T-helper 1 cell treated with Interleukin-12 subunit alpha and Interleukin-12 subunit beta and Interleukin-4 antibody, amounts not matched to agents 30 μg/mL and 1 μg/mL, for 36 hours (primary cell): ENCODE measurements at regions not wholly inside any gene's neighbourhood (a gene's known extent, or its start where the extent isn't known, plus 50 kb on each side); places are given as distances from the start of the nearest gene placed in this dataset.

Experiments
- H3K27ac Mint-ChIP-seq: one replicate; pipeline ENCODE4 v1.8.0; 2021; ENCODE audit warnings: mild to moderate bottlenecking, mixed read lengths
- H3K27me3 Mint-ChIP-seq: one replicate; pipeline ENCODE4 v1.8.0; 2021; ENCODE audit warnings: low read depth, mixed read lengths
- H3K36me3 Mint-ChIP-seq: one replicate; pipeline ENCODE4 v1.8.0; 2021; ENCODE audit warnings: low read depth, mixed read lengths
- H3K4me1 Mint-ChIP-seq: one replicate; pipeline ENCODE4 v1.8.0; 2021; ENCODE audit warnings: low read depth, mixed read lengths
- H3K4me3 Mint-ChIP-seq: one replicate; pipeline ENCODE4 v1.8.0; 2021; ENCODE audit warnings: mild to moderate bottlenecking, moderate library complexity, mixed read lengths
- H3K9me3 Mint-ChIP-seq: one replicate; pipeline ENCODE4 v1.8.0; 2021; ENCODE audit warnings: mixed read lengths

DNA sequence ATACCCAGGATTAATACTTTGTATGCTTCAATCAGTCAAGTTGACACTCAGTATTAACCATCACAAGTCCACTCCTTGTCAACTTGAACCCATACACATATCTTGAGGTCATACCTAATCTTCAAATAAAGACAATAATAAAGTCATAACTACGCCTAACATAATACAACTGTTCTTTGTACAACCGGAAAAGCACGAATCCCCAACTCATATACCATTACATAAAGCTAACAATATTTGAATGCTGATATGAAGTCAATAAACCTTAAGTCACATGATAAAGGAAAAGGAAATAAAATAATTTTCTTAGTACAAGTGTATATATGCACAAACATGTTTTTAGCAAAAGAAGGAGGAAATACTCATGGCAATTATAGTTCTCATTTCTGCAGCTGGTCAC lies 770.6 kb upstream of the GYPC start:
- Mint-ChIP-seq H3K27ac (no peak overlapping the region), H3K4me1 (no peaks in the 10 kb centered on the region), H3K27me3 (no peaks in the 10 kb centered on the region), H3K36me3 (no peaks in the 10 kb centered on the region), H3K9me3 (peaks cover 24% of the 10 kb centered on the region), H3K4me3 (no peak overlapping the region)

DNA sequence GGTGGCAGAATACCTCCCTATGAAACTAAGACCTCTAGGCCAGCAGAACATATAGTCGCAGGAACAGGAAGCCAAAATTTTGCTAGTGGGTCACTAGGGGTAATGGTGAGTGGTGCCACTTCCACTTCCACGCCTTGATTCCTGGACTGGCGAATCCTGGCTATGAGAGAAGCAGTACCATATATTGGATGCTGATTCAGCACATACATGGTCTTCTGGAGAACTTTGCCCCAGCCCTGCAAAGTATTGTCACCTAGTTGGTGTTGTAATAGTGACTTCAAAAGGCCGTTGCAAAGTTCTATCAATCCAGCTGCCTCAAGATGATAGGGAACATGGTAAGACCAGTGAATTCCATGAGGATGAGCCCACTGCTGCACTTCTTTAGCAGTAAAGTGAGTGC lies 769.8 kb upstream of the GYPC start:
- no peaks in the 10 kb centered on the region for H3K27me3 Mint-ChIP-seq
- no peaks in the 10 kb centered on the region for H3K4me1 Mint-ChIP-seq
- no peak overlapping the region for H3K27ac Mint-ChIP-seq
- H3K36me3 Mint-ChIP-seq: no peaks in the 10 kb centered on the region
- no peak overlapping the region for H3K4me3 Mint-ChIP-seq
- H3K9me3 Mint-ChIP-seq: peaks cover 29% of the 10 kb centered on the region

DNA sequence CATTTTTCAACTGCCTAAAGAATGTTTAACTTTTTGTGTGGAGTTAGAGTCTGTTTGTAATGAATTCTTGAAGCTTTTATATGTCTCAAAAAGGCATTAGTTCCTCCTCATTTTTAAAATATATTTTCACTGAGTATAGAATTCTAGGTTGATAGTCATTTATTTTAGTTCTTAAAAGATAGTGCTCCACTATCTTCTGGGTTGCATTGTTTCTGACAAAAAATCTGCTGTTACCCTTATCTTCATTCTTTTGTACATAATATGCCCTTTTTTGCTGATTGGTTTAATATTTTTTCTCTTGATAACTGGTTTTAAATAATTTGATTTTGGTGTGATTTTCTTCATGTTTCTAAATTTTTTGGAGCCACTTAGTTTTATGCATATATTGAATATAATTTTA lies 754.7 kb upstream of the GYPC start:
- H3K4me3 Mint-ChIP-seq: no peak overlapping the region
- no peak overlapping the region for H3K27ac Mint-ChIP-seq
- peaks cover 19% of the 10 kb centered on the region for H3K9me3 Mint-ChIP-seq

DNA sequence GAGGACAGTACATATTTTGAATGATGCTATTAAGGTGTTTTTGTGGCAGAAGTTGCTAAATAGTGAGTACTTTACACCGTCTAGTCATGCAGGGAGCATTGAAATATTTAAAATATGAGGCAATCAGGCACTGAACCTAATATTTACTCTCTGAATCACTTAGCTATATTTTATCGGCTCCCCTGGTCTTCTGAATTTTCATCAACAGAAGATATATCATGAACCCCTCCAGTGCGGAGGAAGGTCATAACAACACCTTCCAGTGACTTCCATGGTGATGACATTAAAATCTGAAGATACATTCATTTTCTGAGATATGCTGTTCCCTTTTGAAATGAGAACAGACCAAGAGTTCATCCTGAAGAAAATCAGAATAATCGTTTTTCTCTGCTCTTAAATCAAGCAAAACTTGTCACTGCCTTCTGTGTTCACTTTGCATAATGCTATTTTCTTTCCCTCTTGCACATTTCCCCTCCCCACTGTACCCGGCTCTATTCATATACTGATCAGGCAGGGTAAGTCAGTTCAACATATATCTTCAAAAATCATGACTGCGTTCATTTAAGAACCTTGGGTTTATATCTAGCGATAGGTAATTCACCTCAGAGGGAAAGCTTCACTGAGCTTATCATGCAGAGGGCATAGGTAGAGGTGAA lies 729.9 kb upstream of the GYPC start:
- no peak overlapping the region for H3K27ac Mint-ChIP-seq
- no peaks in the 10 kb centered on the region for H3K27me3 Mint-ChIP-seq
- H3K9me3 Mint-ChIP-seq: peaks cover 20% of the 10 kb centered on the region
- H3K4me1 Mint-ChIP-seq: no peaks in the 10 kb centered on the region
- no peaks in the 10 kb centered on the region for H3K36me3 Mint-ChIP-seq
- no peak overlapping the region for H3K4me3 Mint-ChIP-seq

More for the DNA sequence above, 754.7 kb upstream of the GYPC start:
- Mint-ChIP-seq H3K36me3 (no peaks in the 10 kb centered on the region), H3K4me1 (no peaks in the 10 kb centered on the region), H3K27me3 (no peaks in the 10 kb centered on the region)

DNA sequence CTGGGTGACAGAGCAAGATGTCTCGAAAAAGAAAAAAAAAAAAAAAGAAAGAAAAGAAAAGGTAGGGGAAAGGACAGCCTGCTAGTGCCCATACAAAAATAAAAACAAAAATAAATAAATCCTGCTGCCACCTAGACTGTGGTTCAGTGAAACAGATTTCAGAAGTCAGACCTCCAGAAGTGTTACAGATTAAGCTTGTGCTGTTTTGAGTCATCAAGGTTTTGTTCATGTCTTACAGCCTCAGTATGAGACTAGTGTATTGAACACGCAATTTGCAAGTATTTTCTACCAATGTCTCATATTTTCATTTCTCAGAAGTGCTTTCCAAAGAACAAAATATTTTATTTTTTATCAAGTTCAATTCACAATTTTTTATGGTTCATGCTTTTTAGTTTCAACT lies 720.4 kb upstream of the GYPC start:
- Mint-ChIP-seq H3K4me1 (no peaks in the 10 kb centered on the region), H3K4me3 (no peak overlapping the region), H3K9me3 (peaks cover 6% of the 10 kb centered on the region), H3K36me3 (no peaks in the 10 kb centered on the region), H3K27me3 (no peaks in the 10 kb centered on the region), H3K27ac (no peak overlapping the region)

- H3K36me3 Mint-ChIP-seq: no peaks in the 10 kb centered on the region
Measured at GRCh38 chr2:125942585-125943424, 713.2 kb upstream of the GYPC start.

GRCh38 chr2:125959047-125959446 lies 696.9 kb upstream of the GYPC start:
- H3K9me3 Mint-ChIP-seq: peaks cover 11% of the 10 kb centered on the region
- no peak overlapping the region for H3K4me3 Mint-ChIP-seq

More at GRCh38 chr2:125942585-125943424, 713.2 kb upstream of the GYPC start:
- H3K4me1 Mint-ChIP-seq: no peaks in the 10 kb centered on the region
- H3K27ac Mint-ChIP-seq: no peak overlapping the region
- no peaks in the 10 kb centered on the region for H3K27me3 Mint-ChIP-seq
- peaks cover 10% of the 10 kb centered on the region for H3K9me3 Mint-ChIP-seq
- no peak overlapping the region for H3K4me3 Mint-ChIP-seq

DNA sequence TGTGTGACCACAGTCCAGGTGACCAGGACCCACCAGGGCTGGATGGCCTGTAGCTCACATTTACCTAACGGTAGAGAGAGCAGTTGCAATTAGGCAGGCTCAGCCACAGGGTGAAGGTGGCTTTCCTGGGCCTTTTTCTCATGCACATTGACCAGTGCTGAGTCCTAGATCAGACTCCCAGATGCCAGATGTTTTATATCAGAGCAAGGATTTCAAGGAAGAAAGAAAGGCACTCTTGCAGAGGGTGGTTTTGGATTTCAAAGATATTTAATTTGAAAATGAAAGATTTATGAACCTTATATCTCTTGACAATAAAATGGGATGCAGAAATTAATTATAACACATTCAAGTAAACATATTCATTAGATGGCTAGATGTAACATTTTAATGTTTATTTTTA lies 694.2 kb upstream of the GYPC start:
- no peaks in the 10 kb centered on the region for H3K36me3 Mint-ChIP-seq
- H3K4me1 Mint-ChIP-seq: no peaks in the 10 kb centered on the region
- H3K9me3 Mint-ChIP-seq: peaks cover 7% of the 10 kb centered on the region
- H3K4me3 Mint-ChIP-seq: no peak overlapping the region
- no peak overlapping the region for H3K27ac Mint-ChIP-seq
- H3K27me3 Mint-ChIP-seq: no peaks in the 10 kb centered on the region

More at GRCh38 chr2:125959047-125959446, 696.9 kb upstream of the GYPC start:
- H3K36me3 Mint-ChIP-seq: no peaks in the 10 kb centered on the region
- no peak overlapping the region for H3K27ac Mint-ChIP-seq
- no peaks in the 10 kb centered on the region for H3K27me3 Mint-ChIP-seq
- no peaks in the 10 kb centered on the region for H3K4me1 Mint-ChIP-seq

DNA sequence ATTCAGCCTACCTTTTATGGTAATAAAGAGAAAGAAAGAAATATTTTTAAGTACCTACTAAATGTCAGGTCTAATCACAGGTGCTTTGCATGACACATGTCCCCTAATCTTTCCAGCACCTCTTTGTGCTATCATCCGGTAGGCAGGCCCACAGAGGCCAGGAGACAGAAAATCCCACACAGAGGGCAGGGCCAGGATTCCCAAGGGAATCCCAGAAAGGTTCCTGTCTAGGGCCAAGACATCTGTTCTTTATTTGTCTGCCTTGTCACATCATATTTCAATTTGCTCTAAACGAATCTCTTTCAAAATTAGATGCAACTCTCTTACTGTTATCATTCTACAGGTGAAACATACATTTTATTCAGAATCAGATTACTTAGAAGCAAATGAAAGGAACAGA lies 676.1 kb upstream of the GYPC start:
- Mint-ChIP-seq H3K27ac (no peak overlapping the region), H3K27me3 (no peaks in the 10 kb centered on the region), H3K9me3 (no peaks in the 10 kb centered on the region), H3K4me3 (no peak overlapping the region), H3K4me1 (no peaks in the 10 kb centered on the region), H3K36me3 (no peaks in the 10 kb centered on the region)

- no peak overlapping the region for H3K27ac Mint-ChIP-seq
Measured at GRCh38 chr2:125983364-125983763, 672.6 kb upstream of the GYPC start.

DNA sequence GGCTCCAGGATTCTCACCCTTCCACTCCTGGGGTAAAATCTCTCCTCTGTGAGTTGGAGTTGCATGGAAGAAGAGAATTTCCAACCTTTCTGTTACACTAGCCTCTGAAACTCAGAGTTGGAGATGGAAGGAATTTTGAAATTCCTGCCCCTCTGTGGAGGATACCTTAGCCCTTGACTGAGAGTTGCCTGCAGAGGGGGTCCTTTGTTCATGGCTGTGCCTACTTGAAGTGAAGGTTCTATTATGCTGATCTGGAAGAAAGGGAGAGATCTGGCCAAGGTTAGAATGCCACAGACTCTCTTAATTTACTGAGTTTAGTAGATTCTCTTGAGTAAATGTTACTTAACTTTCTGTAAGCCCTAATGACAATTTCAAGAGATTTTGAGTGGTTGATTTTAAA lies 626.6 kb upstream of the GYPC start:
- H3K27me3 Mint-ChIP-seq: no peaks in the 10 kb centered on the region
- H3K36me3 Mint-ChIP-seq: no peaks in the 10 kb centered on the region
- H3K9me3 Mint-ChIP-seq: no peaks in the 10 kb centered on the region
- H3K27ac Mint-ChIP-seq: no peak overlapping the region
- H3K4me3 Mint-ChIP-seq: no peak overlapping the region
- H3K4me1 Mint-ChIP-seq: no peaks in the 10 kb centered on the region

More at GRCh38 chr2:125983364-125983763, 672.6 kb upstream of the GYPC start:
- H3K27me3 Mint-ChIP-seq: no peaks in the 10 kb centered on the region
- H3K9me3 Mint-ChIP-seq: no peaks in the 10 kb centered on the region
- H3K36me3 Mint-ChIP-seq: no peaks in the 10 kb centered on the region
- H3K4me1 Mint-ChIP-seq: no peaks in the 10 kb centered on the region
- no peak overlapping the region for H3K4me3 Mint-ChIP-seq

DNA sequence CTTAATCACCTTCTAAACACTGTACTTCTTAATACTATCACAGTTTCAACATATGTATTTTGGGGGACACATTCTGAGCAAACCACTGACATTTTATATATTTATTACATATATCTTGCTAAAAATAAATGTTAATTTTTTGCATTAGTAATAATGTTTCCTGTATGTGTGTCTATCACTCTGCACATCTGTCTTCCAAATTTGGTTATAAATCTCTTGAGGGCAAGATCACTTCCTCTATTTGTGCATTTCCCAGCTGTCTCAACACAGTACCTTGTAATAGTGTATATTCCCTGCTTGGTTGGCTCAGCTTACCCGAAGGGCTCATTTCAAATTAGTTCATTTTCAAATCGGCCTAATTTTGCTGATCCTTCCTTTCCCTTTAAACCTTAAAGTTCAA lies 617.1 kb upstream of the GYPC start:
- Mint-ChIP-seq H3K9me3 (no peaks in the 10 kb centered on the region), H3K4me3 (no peak overlapping the region), H3K27me3 (no peaks in the 10 kb centered on the region), H3K27ac (no peak overlapping the region), H3K4me1 (no peaks in the 10 kb centered on the region), H3K36me3 (no peaks in the 10 kb centered on the region)

DNA sequence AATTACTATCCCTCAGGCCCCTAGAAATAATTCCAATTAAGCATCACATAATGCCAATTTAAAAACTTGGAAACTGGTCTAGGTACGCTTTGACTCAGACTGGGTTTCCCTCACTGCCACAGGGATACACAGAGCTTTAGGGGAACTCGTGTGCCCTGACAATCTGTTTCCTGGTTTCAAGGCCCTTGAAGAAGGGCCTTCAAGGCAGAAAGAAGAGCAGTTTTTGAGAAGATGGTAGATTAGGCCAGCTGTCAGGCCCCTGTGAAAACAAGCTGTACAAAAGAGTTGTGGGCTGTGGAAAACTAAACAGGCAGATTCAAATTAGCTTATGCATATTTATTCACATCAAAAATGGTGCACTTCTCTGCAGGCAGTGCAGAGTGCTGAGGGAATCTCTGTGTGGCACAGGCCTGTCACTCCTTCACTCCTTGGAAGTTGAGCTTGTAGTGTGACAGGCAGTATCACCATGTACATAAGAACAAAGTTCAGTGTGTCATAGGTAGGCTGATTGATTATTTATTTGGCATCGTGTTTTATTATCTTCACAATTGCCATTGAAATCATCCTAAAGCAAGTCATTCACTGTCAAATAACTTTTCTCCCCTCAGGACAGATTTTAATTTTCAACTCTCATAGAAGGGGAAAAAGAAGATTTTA lies 614.4 kb upstream of the GYPC start:
- Mint-ChIP-seq H3K4me1 (no peaks in the 10 kb centered on the region), H3K4me3 (no peak overlapping the region), H3K9me3 (no peaks in the 10 kb centered on the region), H3K36me3 (no peaks in the 10 kb centered on the region), H3K27me3 (no peaks in the 10 kb centered on the region), H3K27ac (no peak overlapping the region)

DNA sequence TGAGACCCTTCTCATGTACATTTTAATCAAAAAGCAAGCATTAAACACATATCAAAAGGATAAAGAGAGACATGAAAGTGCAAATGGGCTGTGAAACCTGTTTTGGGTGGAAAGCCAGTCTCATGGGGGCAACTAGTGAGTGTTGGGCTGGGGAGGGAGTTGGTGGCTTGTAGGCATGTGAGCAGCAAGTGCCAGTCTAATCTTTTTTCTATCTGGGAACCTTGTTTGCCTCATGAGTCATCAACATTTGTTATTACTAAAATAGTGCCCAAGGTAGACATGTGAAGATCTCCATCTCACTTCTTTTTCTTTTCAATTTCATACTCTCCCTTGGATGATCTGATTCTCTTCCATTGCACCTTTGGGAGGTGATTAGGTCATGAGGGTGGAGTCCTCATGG lies 613.9 kb upstream of the GYPC start:
- Mint-ChIP-seq H3K27me3 (no peaks in the 10 kb centered on the region), H3K27ac (no peak overlapping the region), H3K4me1 (no peaks in the 10 kb centered on the region), H3K9me3 (no peaks in the 10 kb centered on the region), H3K4me3 (no peak overlapping the region), H3K36me3 (no peaks in the 10 kb centered on the region)

GRCh38 chr2:126048719-126049118 lies 607.2 kb upstream of the GYPC start:
- Mint-ChIP-seq H3K27me3 (no peaks in the 10 kb centered on the region), H3K36me3 (no peaks in the 10 kb centered on the region), H3K4me1 (no peaks in the 10 kb centered on the region), H3K27ac (no peak overlapping the region), H3K4me3 (no peak overlapping the region), H3K9me3 (peaks cover 15% of the 10 kb centered on the region)
